Liver (tissue), 7 donors: ENCODE measurements at regions not wholly inside any gene's neighbourhood (a gene's known extent, or its start where the extent isn't known, plus 50 kb on each side); places are given as distances from the start of the nearest gene placed in this dataset.

ENCODE experiments used
- DNase-seq: peaks from one replicate; pipeline ENCODE4 v3.0.0-alpha.2; 2017; ENCODE audit warnings: low spot score
- H3K27ac ChIP-seq, 2 donors: one replicate each; pipeline ENCODE4 v1.7.0; 2013; ENCODE audit warnings: inconsistent platforms in 2 of 2, low read length in 2 of 2, control low read depth in 1 of 2, low read depth in 1 of 2, mild to moderate bottlenecking in 1 of 2
- H3K27me3 ChIP-seq, 4 donors: one replicate each; pipeline versions ENCODE4 v1.6.1 to v1.7.0; 2013; ENCODE audit warnings: low read length in 3 of 4, inconsistent platforms in 1 of 4, mild to moderate bottlenecking in 1 of 4, moderate library complexity in 1 of 4; ENCODE audit not compliant: control insufficient read depth in 4 of 4, insufficient read depth in 4 of 4
- H3K36me3 ChIP-seq, 4 donors: one replicate each; pipeline versions ENCODE4 v1.6.1 to v1.7.0; 2013; ENCODE audit warnings: low read length in 3 of 4, mild to moderate bottlenecking in 3 of 4, low read depth in 1 of 4, moderate library complexity in 1 of 4; ENCODE audit not compliant: control insufficient read depth in 4 of 4, insufficient read depth in 3 of 4
- H3K4me1 ChIP-seq, 4 donors: one replicate each; pipeline versions ENCODE4 v1.6.1 to v1.7.0; 2013; ENCODE audit warnings: low read length in 3 of 4, mild to moderate bottlenecking in 3 of 4, moderate library complexity in 1 of 4; ENCODE audit not compliant: control insufficient read depth in 4 of 4, insufficient read depth in 4 of 4
- H3K4me3 ChIP-seq, 3 donors: one replicate each; pipeline versions ENCODE4 v1.6.1 to v1.7.0; 2013; ENCODE audit warnings: low read length in 3 of 3, control low read depth in 1 of 3, low read depth in 1 of 3, mild to moderate bottlenecking in 1 of 3
- H3K9ac ChIP-seq, 2 donors: one replicate each; pipeline ENCODE4 v1.7.0; 2013; ENCODE audit warnings: low read length in 2 of 2, mild to moderate bottlenecking in 2 of 2, moderate library complexity in 2 of 2, control low read depth in 1 of 2, low read depth in 1 of 2
- H3K9me3 ChIP-seq, 4 donors: one replicate each; pipeline versions ENCODE4 v1.6.1 to v1.7.0; 2013; ENCODE audit warnings: low read length in 3 of 4; ENCODE audit not compliant: control insufficient read depth in 4 of 4
- EGR1 ChIP-seq, 2 donors: IDR thresholded peaks; 2 replicates each; pipeline ENCODE4 v1.6.1; 2016 to 2018; ENCODE audit warnings: antibody characterized with exemption in 2 of 2, low read depth in 2 of 2
- FOXA1 ChIP-seq: IDR thresholded peaks from 2 replicates; pipeline ENCODE4 v1.6.1; 2016; ENCODE audit warnings: antibody characterized with exemption
- FOXA2 ChIP-seq: IDR thresholded peaks from 2 replicates; pipeline ENCODE4 v1.6.1; 2016; ENCODE audit warnings: antibody characterized with exemption
- GABPA ChIP-seq, 2 donors: IDR thresholded peaks in 1 of 2; conservative IDR thresholded peaks in 1 of 2; 2 replicates each; pipeline ENCODE4 v1.6.1; 2016; ENCODE audit warnings: antibody characterized with exemption in 2 of 2, mild to moderate bottlenecking in 1 of 2, moderate library complexity in 1 of 2
- NR2F2 ChIP-seq: IDR thresholded peaks from 2 replicates; pipeline ENCODE4 v1.6.1; 2016; ENCODE audit warnings: antibody characterized with exemption
- RXRA ChIP-seq, 2 donors: IDR thresholded peaks; 2 replicates each; pipeline ENCODE4 v1.6.1; 2017 to 2018; ENCODE audit warnings: antibody characterized with exemption in 2 of 2, mild to moderate bottlenecking in 1 of 2
- SP1 ChIP-seq: IDR thresholded peaks from 2 replicates; pipeline ENCODE4 v1.6.1; 2018; ENCODE audit warnings: antibody characterized with exemption, mild to moderate bottlenecking
- TAF1 ChIP-seq: conservative IDR thresholded peaks from 2 replicates; pipeline ENCODE4 v1.6.1; 2016; ENCODE audit warnings: antibody characterized with exemption, mild to moderate bottlenecking
- YY1 ChIP-seq: IDR thresholded peaks from 2 replicates; pipeline ENCODE4 v1.6.1; 2016; ENCODE audit warnings: antibody characterized with exemption, mild to moderate bottlenecking
- WGBS: extraction: QIAGEN DNeasy Blood & Tissue Kit; methylation state at CpG from one replicate; pipeline ENCODE4 v1.1.7; 2013; 5-methylcytosine and 5-hydroxymethylcytosine counted together
- TF ChIP-seq, protein P1 (sequence below): IDR thresholded peaks from 2 replicates; pipeline ENCODE4 v1.6.1; 2016; ENCODE audit warnings: antibody characterized with exemption
- TF ChIP-seq, protein P2 (sequence below): IDR thresholded peaks from 2 replicates; pipeline ENCODE4 v1.6.1; 2016; ENCODE audit warnings: antibody characterized with exemption
- TF ChIP-seq, protein P3 (sequence below): IDR thresholded peaks from 2 replicates; pipeline ENCODE4 v1.6.1; 2016; ENCODE audit warnings: antibody characterized with exemption
- TF ChIP-seq, protein P4 (sequence below): IDR thresholded peaks from 2 replicates; pipeline ENCODE4 v1.6.1; 2016; ENCODE audit warnings: antibody characterized with exemption, mild to moderate bottlenecking
- donor health status: healthy.
- donor health status: healthy.
- donor health status: healthy.
- donor health status: healthy.

DNA sequence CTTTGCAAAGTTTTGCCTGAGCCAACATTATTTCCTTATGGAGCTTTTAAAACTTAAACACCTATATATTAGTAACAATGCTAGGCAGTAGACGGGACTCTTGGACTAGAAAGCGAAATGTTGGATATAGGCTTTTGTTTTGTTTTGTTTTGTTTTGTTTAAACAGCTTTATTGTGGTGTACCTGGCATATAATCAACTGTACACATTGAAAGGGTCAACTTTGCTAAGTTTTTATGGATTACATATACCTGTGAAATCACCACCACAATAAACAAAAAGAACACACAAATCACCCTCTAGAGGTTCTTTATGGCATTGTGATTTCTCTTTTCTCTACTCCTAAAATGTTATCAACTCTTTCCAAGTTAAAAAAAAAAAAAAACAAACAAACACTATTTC is 184.9 kb upstream of the LNX1 start (continued):
- no peak for TF ChIP-seq TAF1
- TF ChIP-seq YY1, result no peak
- TF ChIP-seq, protein P1, sequence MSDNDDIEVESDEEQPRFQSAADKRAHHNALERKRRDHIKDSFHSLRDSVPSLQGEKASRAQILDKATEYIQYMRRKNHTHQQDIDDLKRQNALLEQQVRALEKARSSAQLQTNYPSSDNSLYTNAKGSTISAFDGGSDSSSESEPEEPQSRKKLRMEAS, result no peak

DNA sequence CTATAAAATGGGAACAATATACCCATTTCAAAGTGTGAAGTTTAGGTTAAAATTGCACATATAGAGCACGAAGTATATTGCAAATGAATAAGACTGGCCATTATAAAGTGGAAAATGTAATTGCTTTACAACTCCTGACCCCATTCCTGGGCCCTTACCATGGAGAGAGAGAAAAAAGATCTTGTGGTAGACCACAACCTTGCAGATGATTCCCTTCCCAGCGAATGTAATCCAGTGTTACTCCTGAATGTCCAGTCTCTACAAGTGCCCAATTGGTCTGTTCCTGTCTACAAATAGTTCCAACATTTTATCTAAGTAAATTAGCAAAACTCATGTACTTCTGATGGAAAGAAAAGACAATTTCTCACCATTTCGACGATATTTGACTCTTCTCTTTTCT is 184.1 kb upstream of the LNX1 start:
- 93% methylated on average over 4 of the region's 4 CpGs for WGBS
- Histone ChIP-seq H3K36me3 (no peaks in the 10 kb centered on the region), H3K27ac (no peak overlapping the region), H3K4me3 (no peak overlapping the region), H3K4me1 (peaks cover 0 to 5% (median 2%) of the 10 kb centered on the region in 4 donors), H3K27me3 (no peaks in the 10 kb centered on the region), H3K9ac (no peak overlapping the region), H3K9me3 (no peaks in the 10 kb centered on the region)
- TF ChIP-seq FOXA2 (no peak), RXRA (IDR thresholded peaks at IDR 0.05) (no peak), FOXA1 (no peak), SP1 (no peak), GABPA (IDR thresholded peaks at IDR 0.05 in 1 of 2, conservative IDR thresholded peaks at IDR 0.05 in 1 of 2) (no peak), NR2F2 (no peak), EGR1 (IDR thresholded peaks at IDR 0.05; ENCODE audit: low read depth in 2 of 2) (no peak), YY1 (no peak)
- TF ChIP-seq, protein P2, sequence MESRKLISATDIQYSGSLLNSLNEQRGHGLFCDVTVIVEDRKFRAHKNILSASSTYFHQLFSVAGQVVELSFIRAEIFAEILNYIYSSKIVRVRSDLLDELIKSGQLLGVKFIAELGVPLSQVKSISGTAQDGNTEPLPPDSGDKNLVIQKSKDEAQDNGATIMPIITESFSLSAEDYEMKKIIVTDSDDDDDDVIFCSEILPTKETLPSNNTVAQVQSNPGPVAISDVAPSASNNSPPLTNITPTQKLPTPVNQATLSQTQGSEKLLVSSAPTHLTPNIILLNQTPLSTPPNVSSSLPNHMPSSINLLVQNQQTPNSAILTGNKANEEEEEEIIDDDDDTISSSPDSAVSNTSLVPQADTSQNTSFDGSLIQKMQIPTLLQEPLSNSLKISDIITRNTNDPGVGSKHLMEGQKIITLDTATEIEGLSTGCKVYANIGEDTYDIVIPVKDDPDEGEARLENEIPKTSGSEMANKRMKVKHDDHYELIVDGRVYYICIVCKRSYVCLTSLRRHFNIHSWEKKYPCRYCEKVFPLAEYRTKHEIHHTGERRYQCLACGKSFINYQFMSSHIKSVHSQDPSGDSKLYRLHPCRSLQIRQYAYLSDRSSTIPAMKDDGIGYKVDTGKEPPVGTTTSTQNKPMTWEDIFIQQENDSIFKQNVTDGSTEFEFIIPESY, result no peak
- TF ChIP-seq, protein P3, sequence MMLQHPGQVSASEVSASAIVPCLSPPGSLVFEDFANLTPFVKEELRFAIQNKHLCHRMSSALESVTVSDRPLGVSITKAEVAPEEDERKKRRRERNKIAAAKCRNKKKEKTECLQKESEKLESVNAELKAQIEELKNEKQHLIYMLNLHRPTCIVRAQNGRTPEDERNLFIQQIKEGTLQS, result no peak
- TF ChIP-seq, protein P1, result no peak
- TF ChIP-seq, protein P4, sequence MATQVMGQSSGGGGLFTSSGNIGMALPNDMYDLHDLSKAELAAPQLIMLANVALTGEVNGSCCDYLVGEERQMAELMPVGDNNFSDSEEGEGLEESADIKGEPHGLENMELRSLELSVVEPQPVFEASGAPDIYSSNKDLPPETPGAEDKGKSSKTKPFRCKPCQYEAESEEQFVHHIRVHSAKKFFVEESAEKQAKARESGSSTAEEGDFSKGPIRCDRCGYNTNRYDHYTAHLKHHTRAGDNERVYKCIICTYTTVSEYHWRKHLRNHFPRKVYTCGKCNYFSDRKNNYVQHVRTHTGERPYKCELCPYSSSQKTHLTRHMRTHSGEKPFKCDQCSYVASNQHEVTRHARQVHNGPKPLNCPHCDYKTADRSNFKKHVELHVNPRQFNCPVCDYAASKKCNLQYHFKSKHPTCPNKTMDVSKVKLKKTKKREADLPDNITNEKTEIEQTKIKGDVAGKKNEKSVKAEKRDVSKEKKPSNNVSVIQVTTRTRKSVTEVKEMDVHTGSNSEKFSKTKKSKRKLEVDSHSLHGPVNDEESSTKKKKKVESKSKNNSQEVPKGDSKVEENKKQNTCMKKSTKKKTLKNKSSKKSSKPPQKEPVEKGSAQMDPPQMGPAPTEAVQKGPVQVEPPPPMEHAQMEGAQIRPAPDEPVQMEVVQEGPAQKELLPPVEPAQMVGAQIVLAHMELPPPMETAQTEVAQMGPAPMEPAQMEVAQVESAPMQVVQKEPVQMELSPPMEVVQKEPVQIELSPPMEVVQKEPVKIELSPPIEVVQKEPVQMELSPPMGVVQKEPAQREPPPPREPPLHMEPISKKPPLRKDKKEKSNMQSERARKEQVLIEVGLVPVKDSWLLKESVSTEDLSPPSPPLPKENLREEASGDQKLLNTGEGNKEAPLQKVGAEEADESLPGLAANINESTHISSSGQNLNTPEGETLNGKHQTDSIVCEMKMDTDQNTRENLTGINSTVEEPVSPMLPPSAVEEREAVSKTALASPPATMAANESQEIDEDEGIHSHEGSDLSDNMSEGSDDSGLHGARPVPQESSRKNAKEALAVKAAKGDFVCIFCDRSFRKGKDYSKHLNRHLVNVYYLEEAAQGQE, result no peak
- DNase-seq, result no peak

DNA sequence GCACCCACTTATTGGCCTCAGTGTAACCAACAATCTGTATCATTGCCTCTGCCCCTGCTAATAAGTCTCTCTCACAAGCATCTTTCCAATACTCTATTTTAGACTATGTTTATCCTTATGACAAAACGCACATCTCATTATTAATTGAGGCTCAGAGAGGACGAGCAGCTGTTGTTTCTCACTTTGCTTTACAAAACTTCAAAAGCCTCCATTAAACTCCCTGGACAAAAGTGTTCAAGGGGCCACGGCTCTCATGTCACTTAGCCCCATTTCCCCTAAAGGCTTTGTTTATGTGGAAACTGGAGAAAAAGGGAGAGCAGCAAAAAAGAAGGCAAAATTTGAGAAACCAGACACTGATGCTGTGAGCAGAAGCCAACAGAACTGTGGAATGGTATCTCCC is 180.0 kb upstream of the LNX1 start:
- no peak for TF ChIP-seq EGR1 (IDR thresholded peaks at IDR 0.05; ENCODE audit: low read depth in 2 of 2)
- H3K27me3 ChIP-seq, result no peaks in the 10 kb centered on the region
- no peak overlapping the region for H3K27ac ChIP-seq
- H3K9ac ChIP-seq, result no peak overlapping the region
- no peaks in the 10 kb centered on the region for H3K9me3 ChIP-seq
- no peaks in the 10 kb centered on the region for H3K4me1 ChIP-seq
- 84% methylated on average over 3 of the region's 3 CpGs for WGBS
- H3K4me3 ChIP-seq, result no peak overlapping the region
- no peak for DNase-seq
- no peaks in the 10 kb centered on the region for H3K36me3 ChIP-seq
